BJ (cell line): ENCODE measurements at regions not wholly inside any gene's neighbourhood (a gene's known extent, or its start where the extent isn't known, plus 50 kb on each side); places are given as distances from the start of the nearest gene placed in this dataset.
A peak's percentile ranks its signal among the peaks of the same experiment; 100 is the strongest.
"Not testable (repeated sequence)": the region's sequence is repeated elsewhere in the genome, so short reads cannot be mapped to it uniquely, and the experiment has no call there.

ENCODE experiments used
- CTCF ChIA-PET: fragments of 350-600 bp; formaldehyde crosslinking; extraction: SDS; loops from one replicate; lab custom pipeline; 2021; ENCODE audit warnings: antibody characterized with exemption, inconsistent platforms; lab: Yijun Ruan, JAX
- POLR2A ChIA-PET: fragments of 300-600 bp; sonication (Branson Sonifier 250); formaldehyde crosslinking; extraction: SDS; loops from one replicate; lab custom pipeline; 2021; ENCODE audit warnings: antibody characterized with exemption; lab: Charles Lee
- DNase-seq: peaks from one replicate; pipeline ENCODE4 v3.0.0-alpha.2; 2011; ENCODE audit warnings: low read depth
- H3K27me3 ChIP-seq: 2 replicates; pipeline ENCODE4 v1.6.0; 2011; ENCODE audit warnings: low read length; ENCODE audit not compliant: control insufficient read depth, insufficient read depth
- H3K36me3 ChIP-seq: 2 replicates; pipeline ENCODE4 v1.5.1; 2011; ENCODE audit warnings: low read length; ENCODE audit not compliant: control insufficient read depth, insufficient read depth
- H3K4me3 ChIP-seq: 2 replicates; pipeline ENCODE4 v1.5.1; 2011; ENCODE audit warnings: low read depth, mild to moderate bottlenecking, control low read depth, low read length

DNA sequence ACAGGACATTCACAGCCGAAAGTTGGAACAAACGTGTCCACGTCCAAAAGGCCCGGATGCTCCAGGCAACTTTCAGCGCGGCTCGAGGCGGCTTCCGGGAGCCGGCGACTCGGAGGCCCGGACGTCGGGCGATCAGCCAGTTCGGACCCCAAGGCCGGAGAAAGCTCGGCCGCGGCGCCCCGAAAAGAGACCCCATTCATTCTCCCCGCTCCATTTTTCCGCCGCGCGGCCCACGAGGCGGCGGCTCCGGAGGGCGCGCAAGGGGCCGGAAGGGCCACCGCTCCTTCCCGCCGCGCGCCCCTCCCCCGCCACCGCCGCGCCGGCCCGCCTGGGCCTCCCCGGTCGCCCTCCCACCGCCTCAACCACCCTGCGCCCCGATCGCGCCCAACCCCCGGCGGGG is 4022.7 kb upstream of the TPTE start:
- DNase-seq, H3K27me3 ChIP-seq, POLR2A ChIA-PET, CTCF ChIA-PET, H3K36me3 ChIP-seq: not testable (repeated sequence)
- peak overlapping the region; percentile 49 for H3K4me3 ChIP-seq

DNA sequence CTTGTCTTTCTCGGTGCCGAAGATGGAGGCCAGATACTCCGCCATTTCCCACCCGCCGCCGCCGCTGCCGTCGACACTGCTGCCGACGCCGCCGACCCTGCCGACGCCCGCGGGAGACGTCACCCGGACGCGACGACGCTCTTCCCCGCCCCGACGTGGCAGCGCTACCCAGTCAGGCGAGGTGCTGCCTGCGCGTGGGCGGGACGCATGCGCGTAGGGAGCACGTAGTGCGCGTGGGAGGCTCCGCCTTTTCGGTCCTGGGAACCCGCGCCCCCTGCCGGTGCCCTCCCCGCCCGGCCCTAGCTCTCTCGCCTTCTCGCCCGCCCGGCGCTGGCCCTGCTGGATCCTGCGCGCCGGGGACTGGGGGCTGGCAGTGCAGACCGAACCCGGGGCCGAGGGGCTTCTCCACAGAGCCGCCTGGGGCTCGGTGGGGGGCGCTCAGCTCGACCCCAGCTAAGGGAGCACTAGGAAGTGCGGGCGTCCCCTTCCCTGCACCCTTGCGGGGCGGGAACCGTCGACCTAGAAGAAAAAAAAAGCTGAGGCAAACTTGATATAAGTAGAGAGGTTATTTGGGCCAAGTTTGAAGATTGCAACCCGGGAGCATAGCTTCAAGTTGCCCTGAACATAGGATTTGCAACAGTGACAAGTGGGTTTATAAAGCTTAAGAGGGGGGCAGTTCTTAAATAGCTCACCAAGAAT is 4022.1 kb upstream of the TPTE start:
- POLR2A ChIA-PET, H3K4me3 ChIP-seq, H3K36me3 ChIP-seq, H3K27me3 ChIP-seq, CTCF ChIA-PET, DNase-seq: not testable (repeated sequence)

- H3K4me3 ChIP-seq, CTCF ChIA-PET, H3K27me3 ChIP-seq, POLR2A ChIA-PET, DNase-seq, H3K36me3 ChIP-seq: not testable (repeated sequence)
These were observed 4021.5 kb upstream of the TPTE start for GRCh38 chr21:6499866-6500265.

DNA sequence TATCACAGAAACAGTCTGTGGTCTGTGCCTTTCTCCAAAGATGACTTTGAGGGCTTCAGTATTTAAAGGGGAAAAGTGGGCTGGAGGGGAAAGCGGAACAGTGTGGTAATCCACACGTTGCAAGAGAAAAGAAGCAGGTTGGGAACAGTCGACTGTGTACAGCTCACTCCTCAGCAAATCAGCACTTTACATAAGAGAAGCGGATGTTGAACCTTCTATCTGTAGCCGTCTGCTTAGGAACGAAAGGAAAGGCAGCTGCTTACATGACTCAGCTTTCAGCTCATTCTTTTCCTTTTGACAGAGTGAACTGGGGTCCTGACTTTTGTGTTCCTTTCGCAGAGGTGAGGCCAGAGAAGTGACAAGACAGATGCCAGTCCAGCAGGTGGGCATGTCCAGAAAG is 4020.7 kb upstream of the TPTE start:
- H3K36me3 ChIP-seq, H3K27me3 ChIP-seq, POLR2A ChIA-PET, DNase-seq, H3K4me3 ChIP-seq, CTCF ChIA-PET: not testable (repeated sequence)

GRCh38 chr21:6506167-6506894 is 4015.1 kb upstream of the TPTE start:
- H3K27me3 ChIP-seq, DNase-seq, POLR2A ChIA-PET, H3K36me3 ChIP-seq, CTCF ChIA-PET, H3K4me3 ChIP-seq: not testable (repeated sequence)

DNA sequence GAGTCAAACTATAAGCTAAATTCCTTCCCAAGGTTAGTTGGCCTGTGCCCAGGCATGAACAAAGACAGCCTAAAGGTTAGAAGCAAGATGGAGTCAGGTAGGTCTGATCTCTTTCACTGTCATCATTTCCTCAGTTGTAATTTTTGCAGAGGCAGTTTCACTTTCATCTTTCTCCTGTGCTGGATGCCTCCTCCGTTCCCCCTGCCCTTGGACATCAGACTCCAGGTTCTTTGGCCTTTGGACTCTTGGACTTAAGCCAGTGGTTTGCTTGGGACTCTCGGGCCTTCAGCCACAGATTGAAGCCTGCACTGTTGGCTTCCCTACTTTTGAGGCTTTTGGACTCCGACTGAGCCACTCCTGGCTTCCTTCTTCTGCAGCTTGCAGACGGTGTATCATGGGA is 4013.8 kb upstream of the TPTE start:
- DNase-seq, POLR2A ChIA-PET, H3K4me3 ChIP-seq, H3K36me3 ChIP-seq, H3K27me3 ChIP-seq, CTCF ChIA-PET: not testable (repeated sequence)

DNA sequence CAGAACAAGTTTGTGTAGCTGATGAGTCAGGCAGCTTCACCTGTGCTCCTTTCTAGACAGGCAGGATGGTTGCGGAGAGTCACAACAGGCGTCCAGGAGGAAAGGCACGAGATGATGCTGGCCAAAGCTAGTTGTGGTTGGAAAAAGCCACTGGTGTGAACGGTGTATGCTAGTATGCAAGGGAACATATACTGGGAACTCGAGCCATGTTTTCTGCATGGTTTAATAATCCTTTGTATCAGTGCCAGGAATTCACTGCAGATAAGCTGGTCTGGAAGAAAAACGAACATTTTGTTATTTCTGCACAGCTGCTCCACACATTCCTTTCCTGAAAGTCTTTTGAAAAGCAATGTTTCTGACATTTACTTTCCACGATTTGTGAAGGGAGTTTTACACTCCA is 3999.6 kb upstream of the TPTE start:
- POLR2A ChIA-PET, H3K36me3 ChIP-seq, CTCF ChIA-PET, H3K27me3 ChIP-seq, DNase-seq, H3K4me3 ChIP-seq: not testable (repeated sequence)

DNA sequence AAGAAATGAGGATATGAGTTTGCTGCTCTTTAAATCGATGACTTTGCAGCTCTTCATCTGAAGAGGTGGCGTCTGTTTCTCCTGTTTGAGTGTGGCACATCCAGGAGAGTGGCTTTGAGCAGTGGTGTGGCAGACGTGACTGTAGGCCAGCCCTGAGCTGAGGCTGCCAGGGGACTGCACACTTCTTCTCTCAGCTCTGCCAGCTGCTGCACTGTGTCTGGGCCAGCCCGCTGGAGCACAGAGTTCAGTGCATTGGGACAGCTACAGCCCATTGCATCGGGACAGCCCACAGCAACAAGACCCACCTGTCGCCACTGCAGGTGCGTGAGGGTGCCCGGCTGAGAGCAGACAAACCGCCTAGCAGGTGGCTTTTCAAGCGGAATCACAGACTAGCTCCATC is 3995.2 kb upstream of the TPTE start:
- POLR2A ChIA-PET, DNase-seq, CTCF ChIA-PET, H3K27me3 ChIP-seq, H3K4me3 ChIP-seq, H3K36me3 ChIP-seq: not testable (repeated sequence)

- H3K4me3 ChIP-seq, CTCF ChIA-PET, H3K27me3 ChIP-seq, DNase-seq, H3K36me3 ChIP-seq, POLR2A ChIA-PET: not testable (repeated sequence)
These were observed 3990.7 kb upstream of the TPTE start for GRCh38 chr21:6530655-6531054.

DNA sequence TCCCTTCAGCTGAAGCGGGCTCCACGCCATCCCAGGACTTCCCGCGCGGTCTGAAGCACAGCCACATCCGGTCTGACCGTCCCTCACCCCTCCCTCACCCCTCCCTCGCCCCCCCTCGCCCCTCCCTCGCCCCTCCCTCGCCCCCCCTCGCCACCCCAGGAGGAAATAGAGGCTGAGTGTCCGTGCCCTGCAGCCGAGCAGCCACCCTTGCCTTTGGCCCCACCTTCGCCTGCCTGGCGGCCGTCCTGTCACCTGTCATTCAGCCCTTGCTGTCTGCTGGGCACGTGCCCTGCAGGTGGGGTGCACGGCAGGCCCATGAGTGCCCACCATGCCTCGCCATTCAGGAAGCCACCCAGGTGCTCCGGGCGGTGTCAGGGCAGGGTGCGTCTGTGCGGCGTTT is 3988.1 kb upstream of the TPTE start:
- CTCF ChIA-PET, POLR2A ChIA-PET, DNase-seq, H3K4me3 ChIP-seq, H3K36me3 ChIP-seq, H3K27me3 ChIP-seq: not testable (repeated sequence)

DNA sequence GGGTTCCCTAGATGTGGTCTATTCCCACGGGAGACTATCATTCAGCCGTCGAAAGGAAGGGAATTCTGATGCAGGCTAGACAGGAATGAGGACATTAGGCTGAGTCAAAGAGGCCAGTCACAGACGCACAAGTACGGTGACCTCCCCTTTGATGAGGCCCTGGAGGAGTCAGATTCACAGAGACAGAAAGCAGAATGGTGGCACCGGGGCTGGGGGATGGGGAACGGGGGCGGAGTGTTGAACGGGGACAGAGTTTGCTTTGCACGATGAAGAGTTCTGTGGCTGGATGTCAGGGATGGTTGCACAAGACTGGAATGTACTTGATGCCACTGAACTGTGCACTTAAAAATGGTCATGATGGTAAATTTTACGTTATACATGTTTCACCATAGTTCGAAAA is 3983.1 kb upstream of the TPTE start:
- POLR2A ChIA-PET, H3K36me3 ChIP-seq, CTCF ChIA-PET, H3K27me3 ChIP-seq, DNase-seq, H3K4me3 ChIP-seq: not testable (repeated sequence)

DNA sequence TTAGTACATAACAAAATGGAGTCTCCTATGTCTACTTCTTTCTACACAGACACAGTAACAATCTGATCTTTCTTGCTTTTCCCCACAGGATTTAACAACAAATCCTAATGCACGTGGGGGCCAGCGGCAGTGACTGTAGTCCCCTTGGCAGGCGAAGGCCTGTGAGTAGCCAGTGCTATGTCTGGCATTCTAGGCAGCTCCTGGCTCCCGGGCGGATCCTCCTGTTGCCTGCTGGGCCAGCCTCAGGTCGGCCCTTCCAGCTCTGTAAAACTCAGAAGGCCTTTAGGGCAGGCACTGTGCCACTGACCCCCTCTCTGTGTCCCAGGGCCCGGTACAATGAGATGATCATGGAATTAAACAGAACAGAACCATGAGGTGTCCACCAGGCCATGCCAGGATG is 3981.7 kb upstream of the TPTE start:
- POLR2A ChIA-PET, H3K4me3 ChIP-seq, H3K36me3 ChIP-seq, CTCF ChIA-PET, H3K27me3 ChIP-seq, DNase-seq: not testable (repeated sequence)

DNA sequence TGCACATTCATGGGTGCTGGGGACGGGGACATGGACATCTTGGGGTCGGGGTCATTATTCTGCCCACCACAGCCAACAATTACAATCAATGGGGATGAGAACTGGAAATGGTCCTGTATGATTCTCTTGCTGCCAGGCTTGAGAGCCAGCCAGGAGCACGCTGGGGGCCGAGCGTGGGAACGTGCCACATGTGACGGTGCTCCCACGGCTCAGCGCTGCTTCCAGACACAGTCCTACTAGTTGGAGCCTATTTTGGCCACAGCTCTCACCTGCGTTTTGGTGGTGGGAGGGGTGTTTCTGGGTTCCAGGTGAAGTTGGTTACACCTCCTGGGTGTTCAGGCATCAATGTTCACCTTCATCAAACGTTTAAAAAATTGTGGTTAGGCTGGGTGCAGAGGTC is 3980.3 kb upstream of the TPTE start:
- POLR2A ChIA-PET, H3K27me3 ChIP-seq, H3K36me3 ChIP-seq, CTCF ChIA-PET, H3K4me3 ChIP-seq, DNase-seq: not testable (repeated sequence)
